Amygdala (tissue), 56 donors: ENCODE measurements at regions not wholly inside any gene's neighbourhood (a gene's known extent, or its start where the extent isn't known, plus 50 kb on each side); places are given as distances from the start of the nearest gene placed in this dataset.
A peak's percentile ranks its signal among the peaks of the same experiment; 100 is the strongest.

Source experiments
- DNase-seq, 56 donors: peaks; one replicate each; lab custom pipeline; 2025; lab: John Stamatoyannopoulos, UW

DNA sequence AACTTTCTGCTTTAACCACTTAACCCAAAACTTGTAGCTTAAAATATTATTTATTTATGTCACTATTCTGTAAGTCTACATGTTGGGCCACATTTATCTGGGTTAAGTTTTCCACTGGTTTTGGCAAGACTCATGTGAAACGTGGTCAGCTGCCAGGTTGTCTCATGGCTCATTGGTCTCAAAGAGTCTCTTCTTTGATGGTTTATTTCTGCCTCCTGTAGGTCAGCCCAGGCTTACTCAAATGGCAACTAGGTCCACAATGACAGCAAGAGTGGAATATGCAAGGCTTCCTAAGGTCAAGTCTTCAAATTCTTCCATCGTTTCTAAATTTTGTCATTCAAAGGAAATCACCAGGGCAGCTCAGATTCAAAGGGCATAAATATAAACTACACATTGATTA is 828.7 kb downstream of the PCDH7 start:
- DNase-seq = peak in 1 of 56 donors; percentile 1

DNA sequence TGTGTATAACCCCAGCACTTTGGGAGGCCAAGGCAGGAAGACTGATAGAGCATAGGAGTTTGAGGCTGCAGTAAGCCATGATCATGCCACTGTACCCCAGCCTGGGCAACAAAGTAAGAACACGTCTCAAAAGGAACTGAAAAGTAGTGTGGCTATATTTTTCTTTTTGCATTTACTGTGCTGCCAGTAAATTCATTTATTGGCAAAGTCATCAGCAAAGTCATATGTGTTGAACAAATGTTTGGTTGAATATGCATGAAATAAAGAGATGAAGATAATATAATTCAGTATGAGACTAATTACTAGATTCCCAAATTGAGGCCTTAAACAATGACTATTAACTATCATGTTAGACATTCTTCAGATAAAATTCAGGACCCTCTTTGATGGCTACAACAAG is 829.1 kb downstream of the PCDH7 start:
- DNase-seq = no peak

DNA sequence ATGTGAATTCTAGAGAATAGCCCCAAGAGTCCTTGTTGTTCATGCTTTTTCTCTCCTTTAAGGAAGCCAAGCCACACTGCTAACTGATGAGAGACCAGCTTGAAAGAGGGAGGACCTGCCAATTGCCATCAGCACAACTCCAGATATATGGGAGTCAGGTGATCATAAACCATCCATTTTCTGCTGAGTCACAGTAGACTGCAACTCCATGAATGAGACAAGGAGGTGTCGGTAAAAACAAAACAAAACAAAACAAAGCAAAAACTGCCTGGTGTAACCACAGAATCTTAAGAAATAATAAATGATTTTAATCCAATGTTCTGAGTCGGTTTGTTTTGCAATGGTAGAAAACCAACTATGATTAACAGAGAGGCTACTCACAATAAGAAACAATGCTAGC is 837.3 kb downstream of the PCDH7 start:
- DNase-seq = no peak

DNA sequence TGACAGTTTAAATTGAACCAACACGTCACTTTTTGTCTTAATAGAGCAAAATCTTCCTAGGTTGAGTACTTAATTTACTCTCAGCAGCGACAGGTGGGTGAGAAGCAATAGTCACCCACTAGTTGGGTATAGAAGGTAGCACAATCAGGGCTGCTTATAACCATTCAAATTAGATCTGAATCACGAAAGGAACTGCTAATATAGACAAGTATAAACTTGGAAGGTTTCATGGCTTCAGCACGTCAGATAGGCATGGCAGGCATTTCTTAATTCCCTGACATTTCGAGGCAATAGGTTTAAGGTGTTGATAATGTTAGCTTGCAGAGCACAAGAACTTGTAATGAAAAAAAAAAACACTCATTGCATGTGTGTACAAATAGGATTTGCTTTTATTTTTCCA is 853.4 kb downstream of the PCDH7 start:
- DNase-seq = no peak

DNA sequence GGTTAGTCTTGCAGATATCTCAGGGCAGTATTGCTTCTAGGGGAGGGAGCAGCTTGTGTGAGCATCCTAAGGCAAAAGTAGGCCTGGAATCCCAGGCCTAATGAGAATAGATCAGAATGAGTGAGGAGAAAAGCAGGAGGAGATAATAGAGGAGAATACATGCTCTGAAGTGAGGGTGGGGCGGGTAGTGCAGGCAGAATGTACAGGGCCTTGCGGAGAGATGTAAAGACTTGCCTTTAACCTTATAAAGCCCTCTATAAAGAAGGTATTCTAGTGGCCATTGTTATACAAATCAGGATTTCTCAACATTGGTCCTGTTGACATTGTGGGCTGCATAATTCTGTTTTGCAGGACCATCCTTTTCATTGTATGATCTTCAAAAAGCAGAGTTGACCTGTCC is 855.3 kb downstream of the PCDH7 start:
- no peak for DNase-seq

DNA sequence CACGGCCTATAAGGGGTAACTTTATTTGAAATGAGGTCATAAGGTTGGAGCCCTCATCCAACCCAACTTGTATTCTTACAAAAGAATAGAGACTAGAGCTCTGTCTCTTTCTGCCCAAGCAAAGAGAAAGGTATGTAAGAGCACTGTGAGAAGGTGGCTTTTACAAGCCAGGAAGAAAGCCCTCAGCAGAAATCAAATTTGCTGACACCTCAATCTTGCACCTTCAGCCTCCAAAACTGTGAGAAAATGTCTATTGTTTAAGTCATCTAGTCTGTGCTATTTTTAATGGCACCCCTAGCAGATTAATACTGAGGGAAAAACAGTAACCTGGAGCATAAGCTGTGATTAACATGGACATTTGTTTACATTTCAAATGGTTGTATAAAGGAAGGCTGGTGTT is 860.7 kb downstream of the PCDH7 start:
- no peak for DNase-seq

DNA sequence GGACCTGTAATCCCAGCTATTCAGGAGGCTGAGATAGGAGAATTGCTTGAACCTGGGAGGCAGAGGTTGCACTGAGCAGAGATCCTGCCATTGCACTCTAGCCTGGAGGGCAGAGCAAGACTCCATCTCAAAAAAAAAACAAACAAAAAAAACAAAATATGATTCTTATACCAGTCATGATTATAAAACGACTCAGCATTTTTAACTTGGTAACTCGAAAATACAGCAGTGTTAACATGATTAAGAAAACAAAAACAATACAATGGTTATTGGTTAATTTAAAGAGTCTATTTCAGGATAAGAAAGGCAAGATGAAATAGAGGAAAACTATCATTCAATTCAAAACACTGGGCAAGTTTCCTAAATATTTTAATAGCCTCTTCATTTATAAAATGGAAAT is 865.3 kb downstream of the PCDH7 start:
- no peak for DNase-seq

DNA sequence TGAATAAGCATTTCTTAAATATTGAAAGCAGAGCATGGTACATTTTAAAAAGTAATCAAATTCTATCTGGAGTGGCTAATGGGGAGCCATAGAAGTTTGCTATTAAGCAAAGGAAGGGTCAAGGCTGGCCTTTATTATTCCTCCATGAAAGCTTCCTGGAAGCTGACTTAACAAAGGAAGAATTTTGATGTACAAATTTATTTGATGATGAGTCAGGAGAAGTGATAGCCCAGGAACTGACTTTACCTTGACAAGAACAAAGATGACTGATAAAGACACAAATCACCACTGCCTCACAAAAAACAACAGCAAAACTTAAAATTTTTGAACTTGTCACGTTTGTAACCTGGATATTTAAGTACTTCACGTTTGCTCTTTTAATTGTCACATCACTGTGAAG is 872.1 kb downstream of the PCDH7 start:
- DNase-seq = no peak

DNA sequence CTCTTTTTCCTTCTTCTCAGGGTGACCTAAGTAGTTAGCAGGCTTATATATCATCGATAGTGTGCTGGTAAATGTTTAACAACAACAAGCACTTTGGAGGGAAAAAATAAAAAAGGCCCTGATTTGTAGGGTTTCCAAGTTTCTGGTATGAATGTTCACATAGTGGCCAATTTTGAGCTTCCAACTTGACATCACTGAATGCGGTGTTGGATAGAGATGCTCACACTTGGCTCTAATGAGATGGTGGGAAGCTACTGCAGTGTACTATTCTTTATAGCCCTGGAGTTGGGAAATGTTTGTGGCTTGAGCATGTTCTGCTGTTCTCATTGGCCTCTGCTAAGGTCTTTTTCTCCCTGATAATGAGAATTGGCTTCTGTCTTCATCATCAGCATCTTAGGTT is 875.3 kb downstream of the PCDH7 start:
- no peak for DNase-seq

DNA sequence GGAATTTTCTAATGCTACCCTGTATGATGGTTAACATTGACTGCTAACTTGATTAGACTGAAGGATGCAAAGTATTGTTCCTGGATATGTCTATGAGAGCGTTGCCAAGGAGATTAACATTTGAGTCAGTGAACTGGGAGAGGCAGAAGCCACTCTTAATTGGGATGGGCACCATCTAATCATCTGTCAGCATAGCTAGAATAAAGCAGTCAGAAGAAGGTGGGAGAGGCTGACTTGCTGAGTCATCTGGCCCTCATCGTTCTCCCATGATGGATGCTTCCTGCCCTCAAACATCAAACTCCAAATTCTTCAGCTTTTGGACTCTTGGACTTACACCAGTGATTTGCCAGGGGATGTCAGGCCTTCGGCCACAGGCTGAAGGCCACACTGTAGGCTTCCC is 878.5 kb downstream of the PCDH7 start:
- DNase-seq = no peak

DNA sequence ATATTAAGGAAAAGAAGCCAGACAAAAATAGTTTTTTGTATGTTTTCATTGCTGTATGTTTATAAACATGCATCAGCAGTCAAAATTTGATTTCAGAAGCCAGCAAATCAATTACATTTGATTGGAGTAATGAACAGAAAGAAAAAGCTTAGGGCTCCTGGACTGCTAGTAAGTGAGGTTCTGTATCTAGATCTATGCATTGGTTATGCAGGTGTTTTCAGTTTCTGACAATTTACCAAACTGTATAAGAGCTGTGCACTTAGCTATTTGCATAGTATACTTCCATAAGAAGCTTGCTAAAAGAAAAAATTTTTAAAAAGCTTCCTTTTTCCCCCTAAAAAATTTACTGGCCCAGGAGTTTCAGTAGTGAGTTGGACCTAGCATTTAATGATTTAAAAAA is 881.6 kb downstream of the PCDH7 start:
- no peak for DNase-seq

DNA sequence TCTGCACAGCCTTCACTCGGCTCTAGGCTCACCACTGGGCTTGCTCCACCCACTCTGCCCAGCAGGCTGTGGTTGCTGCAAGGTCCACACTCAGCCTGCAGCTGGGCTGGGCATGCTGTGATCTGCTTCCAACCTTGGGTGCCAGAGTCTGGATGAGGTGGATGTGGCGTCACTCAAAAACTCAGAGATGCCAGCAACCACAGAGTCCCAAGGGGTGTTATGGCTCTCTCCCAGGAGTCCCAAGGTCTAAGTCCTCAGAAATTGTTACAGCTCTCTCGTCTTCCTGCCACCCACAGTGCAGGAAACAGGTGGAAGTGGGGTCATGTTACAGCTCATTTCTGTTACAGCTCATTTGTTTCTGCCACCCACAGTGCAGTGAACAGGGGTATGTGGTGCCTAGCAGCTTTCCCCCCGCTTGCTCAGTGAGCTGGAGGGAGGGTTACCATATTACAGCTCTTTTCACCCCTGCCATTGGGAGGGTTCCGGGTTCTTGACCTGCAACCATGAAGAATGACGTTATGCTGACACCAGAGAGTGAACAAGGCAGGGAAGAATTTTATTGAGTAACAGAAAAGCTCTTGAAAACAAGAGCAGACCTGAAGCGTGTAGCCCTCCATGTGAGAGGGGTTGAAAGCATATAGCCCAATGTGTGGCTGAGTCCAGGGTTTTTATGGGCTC is 893.9 kb downstream of the PCDH7 start:
- no peak for DNase-seq

DNA sequence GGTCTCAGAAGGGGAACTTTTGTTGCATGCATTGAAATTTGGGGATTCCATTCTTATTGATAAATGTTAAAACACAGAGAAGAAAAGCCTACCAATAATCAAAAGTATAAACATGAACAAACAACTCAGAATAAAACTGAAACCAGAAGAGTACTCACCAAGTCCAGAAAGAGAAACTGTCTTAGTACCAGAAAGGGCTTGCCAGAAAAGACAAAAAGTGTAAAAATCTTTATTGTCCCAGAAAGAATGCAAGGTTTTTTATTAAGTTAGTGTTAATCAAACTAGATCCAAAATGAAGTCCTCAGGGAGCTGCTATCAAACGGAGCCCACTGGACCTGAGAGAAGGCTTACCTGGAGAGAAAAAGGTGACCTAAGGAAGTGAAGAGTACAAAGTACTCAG is 897.5 kb downstream of the PCDH7 start:
- no peak for DNase-seq

DNA sequence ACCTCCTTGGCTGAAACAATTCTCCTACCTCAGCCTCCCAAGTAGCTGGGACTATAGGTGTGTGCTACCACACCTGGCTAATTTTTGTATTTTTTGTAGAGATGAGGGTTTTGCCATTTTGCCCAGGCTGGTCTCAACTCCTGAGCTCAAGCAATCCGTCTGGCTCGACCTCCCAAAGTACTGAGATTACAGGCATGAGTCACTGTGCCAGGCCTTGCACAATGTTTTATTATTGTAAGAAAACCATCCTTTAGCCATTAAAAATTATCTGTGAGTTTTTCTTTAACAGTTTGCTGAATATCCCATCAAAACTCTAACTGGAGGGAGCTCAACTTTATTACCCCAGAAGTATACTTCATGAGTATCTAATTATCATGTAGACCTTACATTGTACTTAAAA is 900.3 kb downstream of the PCDH7 start:
- DNase-seq = no peak

DNA sequence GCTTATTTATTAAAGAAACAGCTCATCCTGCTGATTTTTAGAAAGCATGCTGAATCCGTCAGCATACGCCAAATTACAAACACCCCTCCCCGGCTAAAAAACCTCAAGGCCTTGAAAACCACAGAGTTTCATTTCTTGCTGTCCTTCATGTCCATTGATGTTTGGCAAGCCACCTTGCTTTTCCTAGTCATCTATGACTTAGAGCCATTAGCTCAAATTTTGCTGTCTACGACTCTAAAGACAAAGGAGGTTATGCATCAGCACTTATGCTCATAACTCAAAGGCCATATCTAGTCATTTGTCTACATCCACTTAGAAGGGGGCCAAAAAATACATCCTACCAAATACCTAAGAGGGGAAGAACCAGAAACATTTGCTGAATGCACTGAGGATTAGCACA is 925.1 kb downstream of the PCDH7 start:
- no peak for DNase-seq

DNA sequence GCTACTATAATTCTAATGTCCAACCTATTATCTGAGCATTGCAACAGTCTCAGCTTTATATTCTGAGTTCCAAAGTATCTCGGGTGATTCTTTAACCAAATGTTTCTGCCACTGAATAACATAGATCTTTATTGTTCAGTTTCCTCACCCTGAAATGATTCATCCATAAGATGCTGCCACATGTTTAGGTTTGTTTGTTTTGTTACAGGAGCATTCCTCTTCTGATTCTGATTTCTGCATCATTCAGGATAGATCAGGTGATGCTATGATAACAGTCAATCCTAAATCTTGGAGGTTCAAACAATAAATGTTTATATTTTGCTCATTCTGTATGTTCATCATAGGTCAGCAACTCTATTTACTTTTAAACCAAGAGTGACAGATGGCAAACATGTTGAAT is 927.6 kb downstream of the PCDH7 start:
- DNase-seq = no peak

DNA sequence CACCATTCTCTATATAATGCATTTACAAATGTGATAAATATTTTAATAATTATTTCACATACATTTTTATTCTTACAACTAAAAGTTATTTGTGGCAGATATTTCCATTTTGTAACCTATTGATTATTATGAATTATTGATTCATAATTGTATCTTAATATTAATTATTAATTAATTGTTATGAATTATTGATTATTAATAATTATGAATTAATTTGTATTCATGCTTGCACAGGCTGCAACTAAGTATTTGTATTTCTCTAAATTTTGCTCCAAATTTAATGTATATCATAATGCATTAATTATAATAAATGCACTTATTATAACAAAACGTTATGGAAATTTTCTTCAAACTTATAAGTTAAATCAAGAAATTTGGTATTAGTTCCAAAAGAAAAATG is 929.7 kb downstream of the PCDH7 start:
- DNase-seq = no peak

DNA sequence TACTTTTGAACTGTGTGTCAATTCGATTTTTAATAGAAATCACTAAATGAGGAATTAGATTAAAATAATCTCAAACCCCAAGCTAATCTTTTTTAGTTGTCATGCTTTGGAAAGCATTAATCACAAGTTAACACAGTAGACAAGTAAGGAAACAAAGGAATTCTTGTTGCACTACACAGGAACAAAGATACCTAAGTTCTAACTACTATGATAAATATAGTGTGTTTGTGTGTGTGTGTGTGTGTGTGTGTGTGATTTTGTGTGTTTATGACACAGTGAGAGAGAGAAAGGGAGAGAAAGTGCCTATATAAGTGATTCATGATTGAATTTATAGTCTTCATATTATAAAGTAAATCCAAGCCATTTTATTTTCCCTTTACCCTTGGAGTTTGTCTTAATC is 931.4 kb downstream of the PCDH7 start:
- no peak for DNase-seq

DNA sequence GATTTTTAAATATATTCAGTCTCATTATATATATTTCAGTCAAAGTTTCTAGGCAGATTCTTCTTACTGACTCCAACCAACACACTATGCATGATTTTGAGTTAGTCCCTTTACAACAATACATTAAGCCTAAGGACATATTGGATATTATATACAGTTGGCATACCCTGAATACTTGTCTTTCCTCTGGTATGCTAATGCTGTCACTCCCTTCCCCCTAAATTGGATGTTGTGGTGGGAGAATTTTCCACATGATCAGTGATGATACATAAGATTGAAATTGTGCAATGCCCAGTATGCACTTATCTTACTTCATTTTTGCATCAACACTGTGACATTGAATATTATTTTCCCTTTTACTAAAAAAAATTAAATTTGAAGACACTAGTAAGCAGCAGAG is 935.2 kb downstream of the PCDH7 start:
- DNase-seq = no peak

DNA sequence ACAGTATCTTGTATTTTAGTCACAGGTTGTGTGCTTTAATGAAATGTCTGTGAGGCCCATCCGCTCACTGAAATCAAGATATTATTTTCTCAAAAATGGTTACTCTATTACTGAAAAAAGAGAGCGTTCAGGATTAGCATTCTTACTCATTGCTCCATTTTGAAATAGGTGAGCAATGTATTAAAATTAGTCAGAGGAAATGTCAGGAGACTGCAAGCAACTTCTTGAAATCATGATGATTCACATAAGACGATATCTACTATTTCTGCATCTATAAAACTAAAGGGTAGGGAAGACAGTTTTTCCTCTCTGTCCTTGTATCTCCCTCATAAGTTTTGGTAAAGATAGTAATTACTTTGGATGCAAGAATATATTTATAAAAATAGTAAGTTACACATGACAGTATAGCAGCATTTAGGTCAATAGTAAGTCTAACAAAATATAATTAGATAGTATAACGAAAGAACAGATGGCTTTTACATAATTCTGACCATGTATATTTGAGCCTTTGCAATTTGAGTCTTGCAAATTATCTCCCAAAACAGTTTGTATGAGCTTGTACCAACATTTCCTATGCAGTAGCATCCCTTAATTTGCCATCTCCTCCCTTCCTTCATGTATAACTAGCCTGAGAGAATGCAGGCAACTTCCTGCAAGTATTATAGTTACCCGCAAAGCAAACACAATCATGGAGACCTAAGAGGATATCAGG is 937.8 kb downstream of the PCDH7 start:
- DNase-seq = no peak

DNA sequence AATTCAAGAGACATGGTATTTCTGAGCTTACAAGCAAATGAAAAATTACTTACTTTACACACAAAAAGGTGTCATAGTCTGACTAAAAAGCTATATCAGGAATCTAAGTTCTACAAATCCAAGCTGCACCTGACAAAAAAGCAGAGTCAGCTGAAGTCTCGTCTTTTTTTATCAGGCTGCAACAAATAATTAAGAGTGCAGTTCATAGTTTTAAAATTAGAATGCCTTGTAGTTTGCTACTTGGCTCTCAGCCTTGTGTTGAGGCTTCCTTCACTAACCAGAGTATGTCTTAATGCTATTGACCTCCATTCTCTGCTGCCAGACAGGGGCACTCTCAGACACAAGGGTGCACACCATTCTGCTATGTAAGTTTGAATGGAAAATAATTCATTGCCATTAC is 940.7 kb downstream of the PCDH7 start:
- DNase-seq = no peak

DNA sequence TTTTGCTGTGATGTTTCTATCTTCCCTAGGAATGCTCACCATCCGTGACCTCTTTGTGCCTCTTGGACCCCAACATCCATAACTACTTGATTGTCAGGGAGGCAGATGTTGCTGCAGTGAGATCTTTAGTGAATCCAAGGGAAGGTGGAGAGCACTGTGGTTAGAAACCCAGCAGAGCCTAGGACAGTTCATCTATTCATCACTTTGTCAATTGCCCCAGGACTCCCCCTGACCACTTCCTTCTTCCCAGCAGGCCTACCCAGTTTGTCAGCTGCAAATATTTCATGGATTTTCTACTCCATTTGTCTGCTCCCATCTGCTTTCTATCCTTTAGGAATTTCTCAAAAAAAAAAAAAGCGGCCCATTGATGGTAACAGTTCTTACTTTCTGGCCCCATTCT is 942.8 kb downstream of the PCDH7 start:
- DNase-seq = no peak

DNA sequence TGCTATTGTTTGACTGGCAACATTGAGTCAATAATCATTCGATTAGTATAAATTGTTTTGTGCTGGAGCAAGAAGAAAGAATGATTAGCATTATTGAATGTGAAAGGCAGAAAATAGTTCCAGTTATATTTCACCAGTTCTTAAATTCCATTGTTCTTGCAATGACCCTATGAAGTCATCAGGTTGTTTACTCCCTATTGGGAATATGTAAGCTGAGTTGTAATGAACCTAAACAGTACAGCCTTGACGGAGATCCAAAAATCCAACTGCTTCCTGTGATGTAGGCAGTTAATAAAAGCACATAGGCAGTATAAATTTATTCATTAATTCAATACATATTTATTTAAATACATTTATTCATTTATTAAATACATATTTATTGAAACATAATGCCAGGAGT is 947.5 kb downstream of the PCDH7 start:
- DNase-seq = no peak
